ENCODE measurements at regions not wholly inside any gene's neighbourhood (a gene's known extent, or its start where the extent isn't known, plus 50 kb on each side); places are given as distances from the start of the nearest gene placed in this dataset.

DNA sequence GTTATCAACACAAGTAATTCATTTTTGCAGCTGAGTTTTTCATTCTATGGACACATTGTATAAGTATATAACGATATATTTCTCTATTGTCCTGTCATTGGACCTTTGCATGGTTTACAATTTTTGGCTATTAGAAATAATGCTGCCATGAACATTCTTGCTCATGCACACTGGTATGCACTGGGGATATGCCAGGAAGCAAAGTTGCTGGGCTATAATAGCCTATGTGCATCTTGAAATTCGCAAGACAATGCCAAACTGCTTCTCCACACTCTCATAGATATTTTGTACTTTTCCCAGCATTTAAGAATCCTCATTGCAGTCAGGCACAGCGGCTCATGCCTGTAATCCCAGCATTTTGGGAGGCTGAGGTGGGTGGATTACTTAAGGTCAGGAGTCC, 852.6 kb upstream of the ID2 start:
- no peaks in the 10 kb centered on the region for H3K23me2 ChIP-seq (ENCODE audit: insufficient read length, low read depth, low read length, poor library complexity, severe bottlenecking)
- no peak overlapping the region for H2BK12ac ChIP-seq (ENCODE audit: insufficient read length, low read depth, low read length)
- no peak overlapping the region for H4K8ac ChIP-seq (replicated peaks; ENCODE audit: insufficient read length, low read depth, low read length)
- H2BK5ac ChIP-seq (ENCODE audit: insufficient read length, low read length) = no peak overlapping the region
- H3K79me2 ChIP-seq (ENCODE audit: insufficient read depth, low read length) = no peaks in the 10 kb centered on the region
- H4K91ac ChIP-seq (ENCODE audit: insufficient read length, low read depth, low read length) = no peak overlapping the region
- no peaks in the 10 kb centered on the region for H3K9me3 ChIP-seq (ENCODE audit: control insufficient read depth, low read depth, low read length)
- H3K56ac ChIP-seq (ENCODE audit: insufficient read length, low read depth, low read length) = no peak overlapping the region
- no peak overlapping the region for H4K5ac ChIP-seq (ENCODE audit: insufficient read length, low read depth, low read length)
- H3T11ph ChIP-seq (ENCODE audit: low read length) = no peak overlapping the region
- H3K4ac ChIP-seq (ENCODE audit: low read depth, low read length) = no peak overlapping the region
- no peak overlapping the region for H2AK5ac ChIP-seq (ENCODE audit: insufficient read length, low read length)
- no peak for DNase-seq
- TF ChIP-seq, protein P1, sequence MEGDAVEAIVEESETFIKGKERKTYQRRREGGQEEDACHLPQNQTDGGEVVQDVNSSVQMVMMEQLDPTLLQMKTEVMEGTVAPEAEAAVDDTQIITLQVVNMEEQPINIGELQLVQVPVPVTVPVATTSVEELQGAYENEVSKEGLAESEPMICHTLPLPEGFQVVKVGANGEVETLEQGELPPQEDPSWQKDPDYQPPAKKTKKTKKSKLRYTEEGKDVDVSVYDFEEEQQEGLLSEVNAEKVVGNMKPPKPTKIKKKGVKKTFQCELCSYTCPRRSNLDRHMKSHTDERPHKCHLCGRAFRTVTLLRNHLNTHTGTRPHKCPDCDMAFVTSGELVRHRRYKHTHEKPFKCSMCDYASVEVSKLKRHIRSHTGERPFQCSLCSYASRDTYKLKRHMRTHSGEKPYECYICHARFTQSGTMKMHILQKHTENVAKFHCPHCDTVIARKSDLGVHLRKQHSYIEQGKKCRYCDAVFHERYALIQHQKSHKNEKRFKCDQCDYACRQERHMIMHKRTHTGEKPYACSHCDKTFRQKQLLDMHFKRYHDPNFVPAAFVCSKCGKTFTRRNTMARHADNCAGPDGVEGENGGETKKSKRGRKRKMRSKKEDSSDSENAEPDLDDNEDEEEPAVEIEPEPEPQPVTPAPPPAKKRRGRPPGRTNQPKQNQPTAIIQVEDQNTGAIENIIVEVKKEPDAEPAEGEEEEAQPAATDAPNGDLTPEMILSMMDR (conservative IDR thresholded peaks at IDR 0.05) = no peak
- no peak overlapping the region for H3K23ac ChIP-seq (ENCODE audit: insufficient read length, low read depth, low read length)
- H3K9ac ChIP-seq (ENCODE audit: extremely low read depth, insufficient read length, low read length) = no peak overlapping the region
- H3K27me3 ChIP-seq (ENCODE audit: insufficient read depth, low read length) = no peaks in the 10 kb centered on the region
- H3K27ac ChIP-seq (ENCODE audit: insufficient read length, low read depth, low read length) = no peak overlapping the region
- H3K18ac ChIP-seq (ENCODE audit: insufficient read length, low read depth, low read length) = no peak overlapping the region
- Mint-ChIP-seq H3K36me3 (ENCODE audit: insufficient read depth in 1 of 3, low read depth in 3 of 3) (peaks cover 0 to 4% (median 0%) of the 10 kb centered on the region in 3 experiments; a peak in 2 of 7 replicates), H3K4me1 (peaks cover 0 to 5% of the 10 kb centered on the region in 2 experiments; a peak in 2 of 4 replicates), H3K9me3 (no peaks in the 10 kb centered on the region), H3K27me3 (ENCODE audit: low read depth) (no peaks in the 10 kb centered on the region), H3K4me3 (no peak overlapping the region), H3K27ac (no peak overlapping the region)
- no peak overlapping the region for H2BK120ac ChIP-seq (ENCODE audit: low read depth, low read length, poor library complexity, severe bottlenecking)
- H4K20me1 ChIP-seq (ENCODE audit: control insufficient read depth, insufficient read depth, insufficient read length) = no peaks in the 10 kb centered on the region
- no peak overlapping the region for H3K4me2 ChIP-seq (ENCODE audit: insufficient read depth, insufficient read length, low read length)
- no peak overlapping the region for H2BK20ac ChIP-seq (ENCODE audit: low read depth, low read length, poor library complexity, severe bottlenecking)
- H2BK15ac ChIP-seq (ENCODE audit: low read depth, low read length) = no peak overlapping the region
- no CpG with 5 or more reads among the region's 3 CpGs for WGBS (ENCODE audit: extremely low coverage, insufficient read length, low lambda C conversion rate)
- no peak overlapping the region for H2AFZ ChIP-seq (ENCODE audit: low read length)
- H3K4me1 ChIP-seq (ENCODE audit: insufficient read depth, low read length) = no peaks in the 10 kb centered on the region
- H3K14ac ChIP-seq (ENCODE audit: insufficient read depth, low read length) = no peak overlapping the region
- no peaks in the 10 kb centered on the region for H3K79me1 ChIP-seq (ENCODE audit: insufficient read depth, low read depth, low read length, poor library complexity, severe bottlenecking)

All from H9 (cell line).